NCI-H82 treated with DMSO at 0.1 percent for 48 hours (cell line): ENCODE measurements at regions not wholly inside any gene's neighbourhood (a gene's known extent, or its start where the extent isn't known, plus 50 kb on each side); places are given as distances from the start of the nearest gene placed in this dataset.
A peak's percentile ranks its signal among the peaks of the same experiment; 100 is the strongest.

Experiments used
- DNase-seq: peaks from one replicate; lab custom pipeline; 2025; ENCODE audit not compliant: unreplicated experiment; lab: John Stamatoyannopoulos, UW

GRCh38 chr5:35436400-35437057 is 181.1 kb upstream of the SPEF2 start:
- no peak for DNase-seq

- DNase-seq: no peak
Measured at GRCh38 chr5:35430381-35431162, 187.1 kb upstream of the SPEF2 start.

GRCh38 chr5:35420200-35420599 is 189.9 kb upstream of the PRLR start:
- no peak for DNase-seq

- DNase-seq: no peak
Measured at GRCh38 chr5:35417040-35417439, 186.8 kb upstream of the PRLR start.

GRCh38 chr5:35416217-35416988 is 186.1 kb upstream of the PRLR start:
- no peak for DNase-seq

GRCh38 chr5:35415309-35415708 is 185.0 kb upstream of the PRLR start:
- DNase-seq: peak; percentile 20

GRCh38 chr5:35409361-35409760 is 179.1 kb upstream of the PRLR start:
- no peak for DNase-seq

- DNase-seq: no peak
Measured at GRCh38 chr5:35408146-35408545, 177.9 kb upstream of the PRLR start.

- no peak for DNase-seq
Measured at GRCh38 chr5:35407697-35408096, 177.4 kb upstream of the PRLR start.

GRCh38 chr5:35405938-35406337 is 175.7 kb upstream of the PRLR start:
- DNase-seq: no peak

- no peak for DNase-seq
Measured at GRCh38 chr5:35404701-35405100, 174.4 kb upstream of the PRLR start.

- DNase-seq: no peak
Measured at GRCh38 chr5:35393901-35394300, 163.6 kb upstream of the PRLR start.

- no peak for DNase-seq
Measured at GRCh38 chr5:35384658-35385057, 154.4 kb upstream of the PRLR start.

GRCh38 chr5:35383041-35383440 is 152.8 kb upstream of the PRLR start:
- DNase-seq: no peak

GRCh38 chr5:35377653-35378052 is 147.4 kb upstream of the PRLR start:
- DNase-seq: no peak

GRCh38 chr5:35374584-35374983 is 144.3 kb upstream of the PRLR start:
- DNase-seq: no peak

GRCh38 chr5:35373249-35373648 is 143.0 kb upstream of the PRLR start:
- DNase-seq: no peak

GRCh38 chr5:35372482-35372881 is 142.2 kb upstream of the PRLR start:
- no peak for DNase-seq

GRCh38 chr5:35371951-35372426 is 141.7 kb upstream of the PRLR start:
- DNase-seq: no peak

GRCh38 chr5:35370871-35371270 is 140.6 kb upstream of the PRLR start:
- no peak for DNase-seq

GRCh38 chr5:35369965-35370790 is 139.9 kb upstream of the PRLR start:
- peak; percentile 53 for DNase-seq
